ENCODE measurements at regions not wholly inside any gene's neighbourhood (a gene's known extent, or its start where the extent isn't known, plus 50 kb on each side); places are given as distances from the start of the nearest gene placed in this dataset.

GRCh38 chr1:230543085-230543484 lies 99.2 kb upstream of the COG2 start:
- no peak overlapping the region for H3K27ac ChIP-seq (ENCODE audit: low read depth, low read length, poor library complexity, severe bottlenecking)
- TF ChIP-seq EZH2 (IDR thresholded peaks at IDR 0.05; ENCODE audit: borderline replicate concordance, low read depth, low read length, poor library complexity, severe bottlenecking), result no peak
- no peak for TF ChIP-seq CTCF (conservative IDR thresholded peaks at IDR 0.05; ENCODE audit: low read depth, low read length)
- no peak overlapping the region for H3K4me3 ChIP-seq (ENCODE audit: low read depth, low read length, poor library complexity, severe bottlenecking)
- no peaks in the 10 kb centered on the region for H3K27me3 ChIP-seq (replicated peaks; ENCODE audit: insufficient read depth, low read depth, low read length, poor library complexity)
- BruUV-seq (replicated peaks), result no TSS peak
- no peaks in the 10 kb centered on the region for H3K9me3 ChIP-seq (ENCODE audit: low read depth, low read length, poor library complexity, severe bottlenecking)
- ChIA-PET CTCF (no interaction called here), POLR2A (ENCODE audit: low non-redundant PET) (no interaction called here)
- no peaks in the 10 kb centered on the region for H3K36me3 ChIP-seq (ENCODE audit: insufficient read depth, low read length, poor library complexity, severe bottlenecking)
- intact Hi-C loops (cut with micrococcal nuclease; ENCODE audit: unreplicated experiment), result no loop called here
- DNase-seq (ENCODE audit: low spot score), result no peak
- no peaks in the 10 kb centered on the region for H3K4me1 ChIP-seq (ENCODE audit: insufficient read depth, low read length, poor library complexity, severe bottlenecking)

- no peak for DNase-seq (ENCODE audit: low spot score)
Measured at GRCh38 chr1:230542681-230543080, 99.6 kb upstream of the COG2 start.

GRCh38 chr1:230542054-230542453 lies 100.2 kb upstream of the COG2 start:
- Histone ChIP-seq H3K9me3 (ENCODE audit: low read depth, low read length, poor library complexity, severe bottlenecking) (no peaks in the 10 kb centered on the region), H3K4me1 (ENCODE audit: insufficient read depth, low read length, poor library complexity, severe bottlenecking) (no peaks in the 10 kb centered on the region), H3K27ac (ENCODE audit: low read depth, low read length, poor library complexity, severe bottlenecking) (no peak overlapping the region), H3K4me3 (ENCODE audit: low read depth, low read length, poor library complexity, severe bottlenecking) (no peak overlapping the region), H3K36me3 (ENCODE audit: insufficient read depth, low read length, poor library complexity, severe bottlenecking) (no peaks in the 10 kb centered on the region), H3K27me3 (replicated peaks; ENCODE audit: insufficient read depth, low read depth, low read length, poor library complexity) (no peaks in the 10 kb centered on the region)
- intact Hi-C loops (cut with micrococcal nuclease; ENCODE audit: unreplicated experiment), result no loop called here
- ChIA-PET POLR2A (ENCODE audit: low non-redundant PET) (no interaction called here), CTCF (no interaction called here)
- no peak for TF ChIP-seq CTCF (conservative IDR thresholded peaks at IDR 0.05; ENCODE audit: low read depth, low read length)
- no peak for TF ChIP-seq EZH2 (IDR thresholded peaks at IDR 0.05; ENCODE audit: borderline replicate concordance, low read depth, low read length, poor library complexity, severe bottlenecking)
- DNase-seq (ENCODE audit: low spot score), result no peak
- no TSS peak for BruUV-seq (replicated peaks)

More at GRCh38 chr1:230542681-230543080, 99.6 kb upstream of the COG2 start:
- Histone ChIP-seq H3K27me3 (replicated peaks; ENCODE audit: insufficient read depth, low read depth, low read length, poor library complexity) (no peaks in the 10 kb centered on the region), H3K27ac (ENCODE audit: low read depth, low read length, poor library complexity, severe bottlenecking) (no peak overlapping the region), H3K9me3 (ENCODE audit: low read depth, low read length, poor library complexity, severe bottlenecking) (no peaks in the 10 kb centered on the region), H3K4me1 (ENCODE audit: insufficient read depth, low read length, poor library complexity, severe bottlenecking) (no peaks in the 10 kb centered on the region), H3K36me3 (ENCODE audit: insufficient read depth, low read length, poor library complexity, severe bottlenecking) (no peaks in the 10 kb centered on the region), H3K4me3 (ENCODE audit: low read depth, low read length, poor library complexity, severe bottlenecking) (no peak overlapping the region)
- ChIA-PET CTCF (no interaction called here), POLR2A (ENCODE audit: low non-redundant PET) (no interaction called here)
- no TSS peak for BruUV-seq (replicated peaks)
- TF ChIP-seq CTCF (conservative IDR thresholded peaks at IDR 0.05; ENCODE audit: low read depth, low read length) (no peak), EZH2 (IDR thresholded peaks at IDR 0.05; ENCODE audit: borderline replicate concordance, low read depth, low read length, poor library complexity, severe bottlenecking) (no peak)
- intact Hi-C loops (cut with micrococcal nuclease; ENCODE audit: unreplicated experiment), result no loop called here

All from A673 (cell line).